NT2/D1 (cell line): ENCODE measurements at regions not wholly inside any gene's neighbourhood (a gene's known extent, or its start where the extent isn't known, plus 50 kb on each side); places are given as distances from the start of the nearest gene placed in this dataset.

Experiments
- SUZ12 ChIP-seq: IDR thresholded peaks from 2 replicates; pipeline ENCODE4 v1.6.1; 2011; ENCODE audit not compliant: insufficient read length, insufficient read depth; ENCODE audit errors: extremely low read depth
- ZNF274 ChIP-seq: IDR thresholded peaks from 2 replicates; pipeline ENCODE4 v1.6.1; 2011; ENCODE audit warnings: mild to moderate bottlenecking, low read depth, low read length

- TF ChIP-seq ZNF274 (no peak), SUZ12 (no peak)
Measured at GRCh38 chr3:31466866-31467265, 65.9 kb upstream of the STT3B start.
